ENCODE measurements at regions not wholly inside any gene's neighbourhood (a gene's known extent, or its start where the extent isn't known, plus 50 kb on each side); places are given as distances from the start of the nearest gene placed in this dataset.

DNA sequence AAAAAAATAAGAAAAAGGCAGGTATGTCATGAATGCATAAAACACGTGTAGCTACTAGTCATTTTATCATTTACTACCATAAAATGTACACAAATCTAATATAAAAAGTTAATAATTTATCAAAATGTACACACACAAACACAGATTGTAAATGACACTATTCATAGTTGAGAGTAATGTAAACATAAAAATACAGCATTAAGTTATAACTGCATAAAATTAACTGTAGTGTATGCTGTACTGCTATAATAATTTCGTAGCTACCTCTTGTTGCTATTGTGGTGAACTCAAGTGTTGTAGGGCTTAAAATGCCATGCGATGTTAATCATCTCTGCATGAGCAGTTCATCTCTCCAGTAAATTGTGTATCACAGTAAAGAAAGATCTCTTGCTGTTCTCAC is 170.0 kb downstream of the MRPL14 start:
- Histone ChIP-seq H3K18ac (ENCODE audit: low read length) (no peak overlapping the region), H3K14ac (ENCODE audit: low read length) (no peak overlapping the region), H4K8ac (ENCODE audit: low read depth, low read length) (no peak overlapping the region), H2BK15ac (ENCODE audit: low read length) (no peak overlapping the region), H3K4me3 (ENCODE audit: low read length in 2 of 2) (no peak overlapping the region), H3K4ac (ENCODE audit: low read length) (no peak overlapping the region), H3K36me3 (replicated peaks in 1 of 2; ENCODE audit: control insufficient read depth in 2 of 2, insufficient read depth in 2 of 2, low read length in 2 of 2) (no peaks in the 10 kb centered on the region), H2BK120ac (ENCODE audit: low read depth, low read length) (no peak overlapping the region), H2AK5ac (ENCODE audit: low read depth, low read length) (no peak overlapping the region), H3K4me2 (ENCODE audit: insufficient read depth, low read length, poor library complexity, severe bottlenecking) (no peak overlapping the region), H3K27me3 (ENCODE audit: control insufficient read depth in 3 of 3, insufficient read depth in 3 of 3, low read depth in 1 of 3, low read length in 3 of 3) (no peaks in the 10 kb centered on the region), H3K9me3 (replicated peaks in 1 of 2; ENCODE audit: control insufficient read depth in 2 of 2, insufficient read depth in 1 of 2, low read depth in 1 of 2, low read length in 2 of 2) (peaks cover 0 to 4% of the 10 kb centered on the region in 2 donors), H4K91ac (ENCODE audit: low read depth, low read length, poor library complexity) (no peak overlapping the region), H2BK5ac (ENCODE audit: low read length) (no peak overlapping the region), H3K9ac (ENCODE audit: low read depth, low read length, poor library complexity) (no peak overlapping the region), H3K27ac (replicated peaks; ENCODE audit: low read length) (no peak overlapping the region), H3K23ac (ENCODE audit: low read depth, low read length, poor library complexity) (no peak overlapping the region), H2AFZ (ENCODE audit: low read length) (no peak overlapping the region), H3K79me1 (ENCODE audit: low read depth, low read length) (no peaks in the 10 kb centered on the region), H2BK12ac (ENCODE audit: low read length) (no peak overlapping the region), H3K4me1 (ENCODE audit: control insufficient read depth in 2 of 2, insufficient read depth in 1 of 2, low read depth in 1 of 2, low read length in 2 of 2) (peaks cover 0 to 1% of the 10 kb centered on the region in 2 donors)
- DNase-seq (ENCODE audit: low spot score): no peak
- WGBS, 2 donors (ENCODE audit: extremely low coverage in 2 of 2, insufficient read length in 2 of 2, insufficient replicate concordance in 1 of 2): no CpG with 5 or more reads among the region's 3 CpGs

DNA sequence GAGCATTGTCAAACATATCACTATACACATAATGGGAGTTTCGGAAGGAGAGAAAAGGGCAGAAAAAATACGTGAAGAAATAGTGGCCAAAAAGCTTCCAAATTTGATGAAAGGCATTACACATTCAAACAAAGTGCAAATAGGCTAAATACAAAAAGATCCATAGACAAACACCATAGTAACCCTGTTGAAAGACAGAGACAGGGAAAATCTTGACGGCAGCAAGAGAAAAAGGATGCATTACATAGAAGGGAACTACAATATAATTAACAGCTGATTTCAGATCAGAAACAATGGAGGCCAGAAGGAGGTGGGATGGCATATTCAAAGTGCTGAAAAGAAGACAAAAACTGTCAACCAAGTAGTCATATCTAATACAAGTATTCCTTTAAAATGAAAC is 170.8 kb downstream of the MRPL14 start:
- H2AFZ ChIP-seq (ENCODE audit: low read length): no peak overlapping the region
- no CpG with 5 or more reads among the region's 3 CpGs for WGBS, 2 donors (ENCODE audit: extremely low coverage in 2 of 2, insufficient read length in 2 of 2, insufficient replicate concordance in 1 of 2)
- no peak overlapping the region for H3K14ac ChIP-seq (ENCODE audit: low read length)
- peaks cover 0 to 1% of the 10 kb centered on the region in 2 donors for H3K4me1 ChIP-seq (ENCODE audit: control insufficient read depth in 2 of 2, insufficient read depth in 1 of 2, low read depth in 1 of 2, low read length in 2 of 2)
- no peak overlapping the region for H3K27ac ChIP-seq (replicated peaks; ENCODE audit: low read length)
- H3K23ac ChIP-seq (ENCODE audit: low read depth, low read length, poor library complexity): no peak overlapping the region
- H3K27me3 ChIP-seq (ENCODE audit: control insufficient read depth in 3 of 3, insufficient read depth in 3 of 3, low read depth in 1 of 3, low read length in 3 of 3): no peaks in the 10 kb centered on the region
- H2BK120ac ChIP-seq (ENCODE audit: low read depth, low read length): no peak overlapping the region
- no peak overlapping the region for H4K91ac ChIP-seq (ENCODE audit: low read depth, low read length, poor library complexity)
- no peak overlapping the region for H2BK12ac ChIP-seq (ENCODE audit: low read length)
- no peak overlapping the region for H3K4me2 ChIP-seq (ENCODE audit: insufficient read depth, low read length, poor library complexity, severe bottlenecking)
- no peak for DNase-seq (ENCODE audit: low spot score)
- no peak overlapping the region for H2AK5ac ChIP-seq (ENCODE audit: low read depth, low read length)
- peaks cover 0 to 4% of the 10 kb centered on the region in 2 donors for H3K9me3 ChIP-seq (replicated peaks in 1 of 2; ENCODE audit: control insufficient read depth in 2 of 2, insufficient read depth in 1 of 2, low read depth in 1 of 2, low read length in 2 of 2)
- H3K4ac ChIP-seq (ENCODE audit: low read length): no peak overlapping the region
- H3K4me3 ChIP-seq (ENCODE audit: low read length in 2 of 2): no peak overlapping the region
- H3K9ac ChIP-seq (ENCODE audit: low read depth, low read length, poor library complexity): no peak overlapping the region
- no peak overlapping the region for H2BK15ac ChIP-seq (ENCODE audit: low read length)
- no peaks in the 10 kb centered on the region for H3K36me3 ChIP-seq (replicated peaks in 1 of 2; ENCODE audit: control insufficient read depth in 2 of 2, insufficient read depth in 2 of 2, low read length in 2 of 2)
- H3K79me1 ChIP-seq (ENCODE audit: low read depth, low read length): no peaks in the 10 kb centered on the region
- no peak overlapping the region for H3K18ac ChIP-seq (ENCODE audit: low read length)
- no peak overlapping the region for H2BK5ac ChIP-seq (ENCODE audit: low read length)
- no peak overlapping the region for H4K8ac ChIP-seq (ENCODE audit: low read depth, low read length)

DNA sequence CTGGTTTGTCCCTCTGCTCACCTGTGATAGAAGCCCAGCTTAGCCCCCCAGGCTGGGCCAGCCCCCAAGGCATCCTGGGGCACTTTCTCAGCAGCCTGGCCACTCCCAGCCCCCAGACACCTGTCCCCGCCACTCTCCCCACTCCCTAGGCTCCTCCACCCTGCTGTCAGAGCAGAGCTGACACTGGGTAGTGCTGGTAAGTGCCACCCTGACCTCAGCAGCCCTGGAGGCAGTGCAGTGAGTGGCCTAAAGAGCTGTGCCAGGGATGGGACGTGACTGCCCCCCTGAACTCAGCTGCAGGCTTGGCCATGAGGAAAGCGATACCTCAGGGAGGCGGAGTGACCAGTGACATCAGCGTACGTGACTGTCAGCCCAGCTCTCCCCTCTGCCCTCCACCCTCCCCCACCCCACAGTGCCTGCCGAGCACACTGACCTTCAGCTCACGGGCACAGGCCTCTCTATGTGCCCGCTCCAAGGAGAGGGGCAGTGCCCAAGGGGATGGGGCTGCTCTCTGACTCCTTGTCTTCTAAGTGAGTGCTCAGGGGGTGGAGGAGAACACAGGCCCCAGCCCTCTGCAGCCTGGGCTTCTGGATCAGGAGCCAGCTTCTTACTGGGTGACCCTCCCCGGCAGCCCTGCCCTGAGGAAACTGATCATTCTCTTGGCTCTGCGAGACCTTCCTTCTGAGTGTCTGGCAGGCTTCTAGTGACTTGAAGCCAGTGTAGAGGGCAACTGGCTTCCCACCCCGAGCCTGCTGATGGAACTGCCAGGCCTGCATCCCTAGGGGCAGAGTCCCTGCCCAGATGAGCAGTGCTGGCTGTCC is 172.7 kb downstream of the MRPL14 start:
- H4K91ac ChIP-seq (ENCODE audit: low read depth, low read length, poor library complexity): no peak overlapping the region
- H4K8ac ChIP-seq (ENCODE audit: low read depth, low read length): no peak overlapping the region
- peaks cover 0 to 4% (median 0%) of the 10 kb centered on the region in 3 experiments for H3K27me3 ChIP-seq (ENCODE audit: control insufficient read depth in 3 of 3, insufficient read depth in 3 of 3, low read depth in 1 of 3, low read length in 3 of 3)
- no peak overlapping the region for H3K4me2 ChIP-seq (ENCODE audit: insufficient read depth, low read length, poor library complexity, severe bottlenecking)
- H3K14ac ChIP-seq (ENCODE audit: low read length): peak overlapping the region; percentile 27
- DNase-seq (ENCODE audit: low spot score): no peak
- H2AK5ac ChIP-seq (ENCODE audit: low read depth, low read length): peak overlapping the region; percentile 78
- H3K79me1 ChIP-seq (ENCODE audit: low read depth, low read length): no peaks in the 10 kb centered on the region
- peak overlapping the region; percentile 12 for H3K4ac ChIP-seq (ENCODE audit: low read length)
- peak overlapping the region; percentile 35 for H3K18ac ChIP-seq (ENCODE audit: low read length)
- H3K23ac ChIP-seq (ENCODE audit: low read depth, low read length, poor library complexity): peak overlapping the region; percentile 31
- H3K9ac ChIP-seq (ENCODE audit: low read depth, low read length, poor library complexity): no peak overlapping the region
- H2BK120ac ChIP-seq (ENCODE audit: low read depth, low read length): no peak overlapping the region
- H2BK5ac ChIP-seq (ENCODE audit: low read length): no peak overlapping the region
- peak overlapping the region; percentile 18 for H2BK15ac ChIP-seq (ENCODE audit: low read length)
- no peak overlapping the region for H3K27ac ChIP-seq (replicated peaks; ENCODE audit: low read length)
- H2BK12ac ChIP-seq (ENCODE audit: low read length): peak overlapping the region; percentile 48
- no peak overlapping the region for H2AFZ ChIP-seq (ENCODE audit: low read length)
- WGBS, 2 donors (ENCODE audit: extremely low coverage in 2 of 2, insufficient read length in 2 of 2, insufficient replicate concordance in 1 of 2): no CpG with 5 or more reads among the region's 12 CpGs
- peaks cover 0 to 4% of the 10 kb centered on the region in 2 donors for H3K9me3 ChIP-seq (replicated peaks in 1 of 2; ENCODE audit: control insufficient read depth in 2 of 2, insufficient read depth in 1 of 2, low read depth in 1 of 2, low read length in 2 of 2)
- H3K36me3 ChIP-seq (replicated peaks in 1 of 2; ENCODE audit: control insufficient read depth in 2 of 2, insufficient read depth in 2 of 2, low read length in 2 of 2): no peaks in the 10 kb centered on the region
- H3K4me3 ChIP-seq (ENCODE audit: low read length in 2 of 2): no peak overlapping the region
- peaks cover 0 to 3% of the 10 kb centered on the region in 2 donors for H3K4me1 ChIP-seq (ENCODE audit: control insufficient read depth in 2 of 2, insufficient read depth in 1 of 2, low read depth in 1 of 2, low read length in 2 of 2)

DNA sequence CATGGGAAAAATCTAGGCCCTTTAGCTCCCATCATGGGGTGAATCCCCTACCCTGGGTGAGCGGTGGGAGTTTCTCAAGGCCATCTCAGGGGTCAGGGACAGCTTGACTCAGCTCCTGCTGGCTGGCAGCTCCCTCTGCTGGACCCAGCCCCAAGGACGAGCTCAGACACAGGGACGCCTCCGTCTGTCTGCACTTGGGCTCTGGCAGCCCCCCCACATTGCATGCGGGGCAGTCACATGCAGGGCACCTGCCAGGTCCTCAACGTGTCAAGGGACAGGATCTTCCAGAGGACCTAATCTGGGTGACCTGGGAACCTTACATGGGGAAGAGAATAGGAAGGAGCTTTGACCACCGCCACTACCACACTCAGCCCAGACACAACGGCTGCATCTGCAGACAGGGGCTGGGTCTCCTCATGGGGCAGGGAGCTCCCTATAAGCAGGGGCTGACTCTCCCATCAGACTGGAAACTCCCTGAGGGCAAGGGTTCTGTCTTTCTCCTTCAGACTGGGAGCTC is 173.4 kb downstream of the MRPL14 start:
- no peak overlapping the region for H4K8ac ChIP-seq (ENCODE audit: low read depth, low read length)
- peaks cover 0 to 4% (median 0%) of the 10 kb centered on the region in 3 experiments for H3K27me3 ChIP-seq (ENCODE audit: control insufficient read depth in 3 of 3, insufficient read depth in 3 of 3, low read depth in 1 of 3, low read length in 3 of 3)
- peaks cover 1 to 6% of the 10 kb centered on the region in 2 donors for H3K4me1 ChIP-seq (ENCODE audit: control insufficient read depth in 2 of 2, insufficient read depth in 1 of 2, low read depth in 1 of 2, low read length in 2 of 2)
- H3K18ac ChIP-seq (ENCODE audit: low read length): peak overlapping the region; percentile 17
- peak overlapping the region; percentile 18 for H2BK15ac ChIP-seq (ENCODE audit: low read length)
- H2AFZ ChIP-seq (ENCODE audit: low read length): no peak overlapping the region
- WGBS, 2 donors (ENCODE audit: extremely low coverage in 2 of 2, insufficient read length in 2 of 2, insufficient replicate concordance in 1 of 2): no CpG with 5 or more reads among the region's 8 CpGs
- H2AK5ac ChIP-seq (ENCODE audit: low read depth, low read length): peak overlapping the region; percentile 78
- H3K23ac ChIP-seq (ENCODE audit: low read depth, low read length, poor library complexity): peak overlapping the region; percentile 31
- no peaks in the 10 kb centered on the region for H3K36me3 ChIP-seq (replicated peaks in 1 of 2; ENCODE audit: control insufficient read depth in 2 of 2, insufficient read depth in 2 of 2, low read length in 2 of 2)
- H3K4me3 ChIP-seq (ENCODE audit: low read length in 2 of 2): no peak overlapping the region
- no peak overlapping the region for H2BK5ac ChIP-seq (ENCODE audit: low read length)
- no peak overlapping the region for H3K27ac ChIP-seq (replicated peaks; ENCODE audit: low read length)
- no peaks in the 10 kb centered on the region for H3K79me1 ChIP-seq (ENCODE audit: low read depth, low read length)
- no peak overlapping the region for H2BK120ac ChIP-seq (ENCODE audit: low read depth, low read length)
- H3K9me3 ChIP-seq (replicated peaks in 1 of 2; ENCODE audit: control insufficient read depth in 2 of 2, insufficient read depth in 1 of 2, low read depth in 1 of 2, low read length in 2 of 2): peaks cover 0 to 4% of the 10 kb centered on the region in 2 donors
- H3K4ac ChIP-seq (ENCODE audit: low read length): no peak overlapping the region
- no peak overlapping the region for H3K4me2 ChIP-seq (ENCODE audit: insufficient read depth, low read length, poor library complexity, severe bottlenecking)
- DNase-seq (ENCODE audit: low spot score): no peak
- H3K14ac ChIP-seq (ENCODE audit: low read length): no peak overlapping the region
- H3K9ac ChIP-seq (ENCODE audit: low read depth, low read length, poor library complexity): no peak overlapping the region
- H2BK12ac ChIP-seq (ENCODE audit: low read length): no peak overlapping the region
- H4K91ac ChIP-seq (ENCODE audit: low read depth, low read length, poor library complexity): no peak overlapping the region

Data from neuronal stem cell (in vitro differentiated cells).